GM18507 (cell line): ENCODE measurements at regions not wholly inside any gene's neighbourhood (a gene's known extent, or its start where the extent isn't known, plus 50 kb on each side); places are given as distances from the start of the nearest gene placed in this dataset.
"Not testable (repeated sequence)": the region's sequence is repeated elsewhere in the genome, so short reads cannot be mapped to it uniquely, and the experiment has no call there.

ENCODE experiments used
- DNase-seq: peaks from one replicate; pipeline ENCODE4 v3.0.0; 2011; ENCODE audit warnings: low read depth; ENCODE audit not compliant: insufficient read length; ENCODE audit errors: extremely low spot score
- FAIRE-seq: peaks from 2 replicates; lab custom pipeline; 2011; peaks lifted over from hg19 to GRCh38; lab: Jason Lieb, UNC

- no peak for DNase-seq
- no peak for FAIRE-seq
Measured at GRCh38 chr13:70310396-70311119, 202.3 kb upstream of the KLHL1 start.

DNA sequence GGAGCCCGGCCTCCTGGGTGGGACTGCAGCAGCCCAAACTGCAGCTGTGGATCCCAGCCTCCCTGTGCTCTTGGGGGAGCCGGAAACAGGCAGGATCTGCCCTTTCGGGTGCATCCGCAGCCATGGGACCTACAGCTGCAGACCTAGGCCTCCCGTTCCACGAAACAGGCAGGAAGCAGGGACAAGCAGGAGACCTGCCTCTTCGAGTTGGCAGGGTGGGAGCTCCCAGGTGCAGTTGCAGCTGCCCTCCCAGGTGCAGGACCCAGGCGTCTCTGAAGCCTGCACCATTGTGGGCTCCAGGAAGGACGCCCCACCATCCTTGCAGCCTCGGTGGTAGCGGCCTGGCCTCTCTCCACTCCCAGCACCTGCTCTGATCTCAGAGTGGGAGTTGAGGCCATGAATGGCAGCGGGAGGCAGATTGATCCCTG lies 189.0 kb upstream of the KLHL1 start:
- FAIRE-seq = no peak

DNA sequence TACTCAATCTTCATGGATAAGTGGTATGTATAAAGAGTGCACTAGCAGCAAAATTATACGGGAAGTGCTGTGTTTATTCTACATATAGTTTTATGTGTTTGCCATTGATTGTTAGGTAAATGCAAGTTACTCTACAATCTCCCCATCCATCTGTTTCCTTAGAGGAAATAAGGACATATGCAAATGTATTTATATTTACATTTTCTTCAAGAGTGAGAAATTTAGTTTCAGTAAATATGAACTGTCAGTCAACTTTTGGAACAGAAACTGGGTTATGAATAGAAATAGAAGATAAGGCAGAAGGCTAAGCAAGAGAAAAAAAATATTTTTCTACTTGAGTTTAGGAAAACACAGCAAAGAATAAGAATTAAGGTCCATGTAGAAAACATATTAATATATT lies 176.1 kb upstream of the KLHL1 start:
- FAIRE-seq = no peak
- DNase-seq = no peak

More for the DNA sequence above, 189.0 kb upstream of the KLHL1 start:
- DNase-seq = no peak

DNA sequence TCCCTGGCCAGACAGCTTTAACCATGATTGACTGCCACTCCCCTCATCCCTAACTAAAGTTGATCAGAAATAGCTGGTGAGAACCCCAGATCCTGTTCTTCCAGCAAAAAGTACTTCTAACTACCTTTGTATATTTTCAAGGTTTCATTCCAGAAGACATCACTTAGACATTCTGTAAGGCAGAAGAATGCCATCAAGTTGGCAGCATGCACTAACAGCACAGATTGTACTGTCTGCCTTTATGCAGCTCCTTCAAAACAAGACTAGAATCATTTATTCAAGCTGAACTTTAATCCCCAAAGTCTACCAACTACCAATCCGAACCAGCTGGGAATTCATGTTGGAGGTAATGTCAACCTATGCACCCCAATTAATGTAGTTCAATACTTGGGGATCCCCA lies 167.6 kb upstream of the KLHL1 start:
- FAIRE-seq (no peak), DNase-seq (no peak)

DNA sequence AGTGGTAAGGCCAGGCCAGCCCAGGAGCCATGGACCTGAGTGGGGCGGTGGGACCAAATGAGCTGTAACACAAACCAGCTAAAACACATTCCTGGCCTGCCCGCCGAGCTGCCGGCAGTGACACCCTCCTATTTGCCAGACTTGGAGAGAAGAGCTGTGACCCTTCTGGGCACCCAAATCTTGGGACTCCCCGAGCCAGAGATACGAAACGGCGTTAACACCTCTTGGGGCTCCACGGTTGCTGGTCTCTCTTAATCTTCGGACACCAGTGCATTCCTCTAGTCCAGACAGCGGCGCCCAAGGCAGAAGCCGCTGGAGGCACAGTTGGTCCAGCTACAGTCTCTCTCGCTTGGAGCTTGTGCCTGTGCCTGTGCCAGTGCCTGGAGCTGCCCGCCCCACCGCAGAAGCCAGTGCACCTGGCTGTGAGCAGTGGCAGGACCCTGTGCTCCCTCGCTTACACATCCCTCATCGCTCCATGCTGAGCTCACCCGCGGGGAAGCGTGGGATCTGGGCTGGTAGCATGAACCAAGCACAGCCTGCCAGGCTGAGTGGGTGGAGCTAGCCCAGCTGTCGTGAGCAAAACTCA lies 147.2 kb upstream of the KLHL1 start:
- no peak for FAIRE-seq
- DNase-seq = no peak

DNA sequence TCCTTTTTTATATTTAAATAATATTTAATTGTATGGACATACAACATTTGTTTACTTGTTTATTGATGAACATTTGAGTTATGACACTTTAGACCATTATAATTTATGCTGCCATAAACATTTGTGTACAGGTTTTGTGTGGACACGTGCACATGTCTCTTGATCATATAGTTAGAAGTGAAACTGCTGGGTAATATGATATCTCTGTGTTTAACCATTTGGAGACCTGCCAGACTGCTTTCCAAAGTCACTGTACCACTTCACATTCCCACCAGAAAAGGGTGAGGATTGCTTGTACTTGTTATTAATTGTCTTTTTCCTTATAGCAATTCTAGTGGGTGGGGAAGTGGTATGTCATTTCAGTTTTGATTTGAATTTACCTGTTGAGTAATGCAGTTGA lies 145.6 kb upstream of the KLHL1 start:
- FAIRE-seq = no peak
- DNase-seq = no peak

DNA sequence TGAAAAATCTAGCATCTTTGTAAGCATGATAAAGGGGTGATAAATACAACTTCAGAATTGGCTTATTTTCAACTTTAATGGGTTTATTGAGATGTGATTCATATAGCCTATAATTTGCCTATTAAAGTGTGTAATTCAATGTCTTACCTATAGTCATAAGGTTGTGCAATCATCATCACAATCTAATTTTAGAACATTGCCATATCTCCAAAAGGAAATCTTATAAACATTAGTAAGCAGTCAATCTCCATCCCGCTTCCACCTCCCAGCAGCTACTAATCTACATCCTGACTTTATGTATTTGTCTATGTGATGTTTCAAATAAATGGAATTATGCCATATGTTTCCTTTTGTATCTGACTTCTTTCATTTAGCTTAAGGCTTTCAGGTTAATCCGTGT lies 145.2 kb upstream of the KLHL1 start:
- FAIRE-seq = no peak
- no peak for DNase-seq

DNA sequence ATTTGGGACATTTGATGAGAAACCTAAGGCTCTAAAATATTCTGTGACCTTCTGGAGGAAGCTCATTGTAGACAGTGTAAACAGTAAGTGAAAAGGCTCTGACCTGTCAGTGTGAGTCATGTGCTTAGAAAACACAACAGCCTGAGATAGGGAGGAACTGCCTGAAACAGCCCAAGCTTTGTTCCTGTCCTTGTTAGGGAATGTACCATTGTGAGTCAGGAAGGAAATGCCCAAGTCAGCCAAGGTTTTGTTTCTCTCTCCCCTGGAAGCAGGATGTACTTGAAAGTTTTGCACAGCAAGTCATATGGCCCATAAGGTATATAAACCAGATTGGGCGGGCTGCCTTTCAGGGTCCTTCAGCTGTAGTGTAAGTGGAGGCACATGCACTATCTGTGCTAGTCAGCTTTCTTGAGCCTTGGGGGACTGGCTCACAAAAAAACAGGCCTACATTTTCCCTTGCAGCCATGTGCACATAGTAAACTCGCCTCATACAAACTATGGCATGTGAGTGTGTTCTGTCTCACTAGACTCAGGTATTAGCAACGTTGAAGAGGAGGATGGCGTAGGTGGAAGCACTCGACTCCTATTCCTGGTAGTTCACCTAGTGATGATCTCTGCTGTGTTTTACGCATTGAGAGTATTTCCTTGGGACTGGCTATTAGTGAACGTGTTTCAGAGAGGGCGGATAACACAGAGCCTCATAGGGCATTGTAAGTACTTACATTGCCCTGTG lies 141.2 kb upstream of the KLHL1 start:
- no peak for DNase-seq
- FAIRE-seq = no peak

DNA sequence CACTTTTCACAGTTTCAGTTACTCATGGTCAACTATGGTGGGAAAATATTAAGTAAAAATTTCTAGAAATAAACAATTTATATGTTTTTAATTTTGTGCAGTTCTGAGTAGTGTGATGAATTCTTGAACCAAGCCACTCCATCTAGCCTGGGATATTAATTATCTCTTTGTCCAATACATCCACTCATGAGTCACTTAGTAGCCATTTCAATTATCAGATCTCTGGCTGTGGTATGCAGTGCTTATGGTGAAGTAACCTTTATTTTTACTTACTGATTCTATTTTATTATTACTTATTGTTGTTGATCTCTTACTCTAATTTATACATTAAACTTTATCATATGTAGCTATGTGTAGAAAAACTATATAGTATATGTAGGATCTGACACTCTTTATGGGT lies 128.9 kb upstream of the KLHL1 start:
- no peak for DNase-seq
- FAIRE-seq = no peak

DNA sequence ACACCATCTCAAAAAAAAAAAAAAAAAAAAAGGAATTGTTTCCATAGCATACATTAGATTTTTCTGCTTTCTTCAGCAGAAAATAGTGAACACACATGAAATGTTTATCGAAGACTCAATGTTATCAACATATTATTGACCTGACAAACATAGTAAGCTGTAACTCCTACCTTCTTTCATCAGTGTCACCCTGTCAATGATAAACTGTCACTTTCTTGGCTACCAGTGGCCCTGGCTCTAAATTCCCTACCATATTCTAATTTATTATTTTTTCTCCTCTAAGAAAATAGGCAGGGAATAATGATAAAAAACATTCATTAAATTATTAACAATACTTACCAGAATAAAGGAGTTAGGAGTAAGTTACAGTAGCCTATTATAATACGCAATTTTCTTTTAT lies 127.3 kb upstream of the KLHL1 start:
- DNase-seq (no peak), FAIRE-seq (no peak)

GRCh38 chr13:70223911-70224310 lies 115.7 kb upstream of the KLHL1 start:
- FAIRE-seq (no peak), DNase-seq (no peak)

- FAIRE-seq (no peak), DNase-seq (no peak)
Measured at GRCh38 chr13:70222926-70223325, 114.7 kb upstream of the KLHL1 start.

GRCh38 chr13:70218618-70219017 lies 110.4 kb upstream of the KLHL1 start:
- FAIRE-seq = no peak
- no peak for DNase-seq

GRCh38 chr13:70208968-70209367 lies 100.7 kb upstream of the KLHL1 start:
- FAIRE-seq, DNase-seq: not testable (repeated sequence)

GRCh38 chr13:70206671-70207070 lies 98.4 kb upstream of the KLHL1 start:
- no peak for FAIRE-seq
- no peak for DNase-seq

DNA sequence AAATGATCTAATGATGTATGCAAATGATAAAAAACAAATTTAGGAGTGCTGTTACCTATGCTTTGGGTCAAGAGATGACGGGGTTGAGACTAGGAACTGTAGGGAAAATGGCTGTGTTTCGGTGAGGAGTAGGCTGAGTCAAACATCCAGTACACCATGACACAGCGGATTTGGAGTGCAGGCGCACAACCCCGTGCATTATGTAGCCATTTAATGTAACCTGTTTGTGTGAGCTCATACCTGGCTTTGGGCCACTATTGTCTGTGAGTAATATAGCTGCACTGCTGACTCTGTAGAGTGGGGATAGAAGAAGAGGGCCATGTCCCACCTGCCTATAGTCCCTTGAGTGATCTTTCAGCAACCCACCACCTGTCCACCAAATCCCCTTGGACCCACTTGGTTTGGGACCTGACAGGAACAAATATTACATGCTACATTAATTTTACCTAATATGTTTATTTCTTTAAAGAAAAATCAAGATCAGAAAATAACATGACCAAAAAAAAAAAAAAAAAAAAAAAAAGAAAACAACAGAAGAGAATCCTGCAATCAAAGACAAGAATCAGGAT lies 95.5 kb upstream of the KLHL1 start:
- DNase-seq (no peak), FAIRE-seq (no peak)

GRCh38 chr13:70191034-70191433 lies 82.8 kb upstream of the KLHL1 start:
- DNase-seq (no peak), FAIRE-seq (no peak)

DNA sequence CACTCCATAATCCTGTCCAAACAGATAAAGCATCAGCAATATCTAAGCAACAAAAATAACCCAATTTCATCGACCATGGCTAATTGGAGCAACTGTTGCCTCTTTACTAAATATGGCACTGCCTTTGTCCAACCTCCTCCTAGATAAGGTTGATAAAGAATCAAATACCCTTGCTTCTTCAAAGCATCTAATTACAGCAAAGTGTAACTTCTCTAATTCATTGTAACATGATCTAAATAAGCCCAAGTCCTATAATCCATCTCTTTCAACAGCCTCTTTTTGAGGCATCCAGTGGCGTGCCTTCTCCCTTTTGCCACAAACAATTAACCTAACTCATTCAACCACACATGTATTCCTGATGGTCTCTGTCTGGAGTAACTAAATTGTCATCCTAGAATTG lies 81.7 kb upstream of the KLHL1 start:
- DNase-seq (no peak), FAIRE-seq (no peak)

DNA sequence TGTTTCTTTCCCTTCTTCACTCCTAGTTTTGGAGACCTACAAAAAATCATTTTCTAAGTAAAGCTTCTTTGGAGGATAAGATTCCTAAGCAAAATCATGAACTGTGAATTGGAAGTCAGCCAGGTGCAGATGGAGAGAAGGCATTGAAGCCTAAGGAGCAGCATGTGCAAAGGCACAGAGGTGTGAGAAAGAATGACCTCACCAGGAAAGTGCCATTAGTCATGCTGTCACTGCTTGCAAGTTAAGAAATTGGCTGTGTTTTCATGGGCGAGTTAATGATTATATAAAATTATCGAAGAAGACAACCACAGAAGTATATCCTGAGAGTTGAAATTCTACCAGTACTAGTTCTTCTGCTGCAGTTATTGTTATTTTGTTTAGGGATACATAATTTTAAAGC lies 80.3 kb upstream of the KLHL1 start:
- DNase-seq (no peak), FAIRE-seq (no peak)

GRCh38 chr13:70183041-70183440 lies 74.8 kb upstream of the KLHL1 start:
- FAIRE-seq (no peak), DNase-seq (no peak)
